ENCODE measurements at regions not wholly inside any gene's neighbourhood (a gene's known extent, or its start where the extent isn't known, plus 50 kb on each side); places are given as distances from the start of the nearest gene placed in this dataset.

DNA sequence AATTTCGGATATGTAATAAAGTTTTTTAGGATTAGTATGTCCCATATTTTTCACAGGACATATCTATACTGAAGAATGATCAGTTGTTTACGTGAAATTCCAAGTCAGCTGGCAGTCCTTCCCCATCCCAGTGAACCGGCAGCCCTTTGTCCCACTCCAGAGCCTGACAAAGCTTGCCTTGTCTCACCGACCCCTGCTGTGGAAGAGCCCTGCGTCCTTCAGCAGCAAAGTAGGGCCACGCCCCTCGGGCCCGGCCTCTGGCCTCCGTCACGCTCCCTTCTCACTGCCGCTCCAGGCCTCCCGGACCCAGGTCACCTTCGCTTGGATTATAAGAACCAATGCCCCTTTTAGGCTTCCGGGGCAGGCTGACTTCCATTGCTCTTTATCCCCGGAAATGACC is 89.8 kb upstream of the TGIF1 start:
- DNase-seq, result no peak

DNA sequence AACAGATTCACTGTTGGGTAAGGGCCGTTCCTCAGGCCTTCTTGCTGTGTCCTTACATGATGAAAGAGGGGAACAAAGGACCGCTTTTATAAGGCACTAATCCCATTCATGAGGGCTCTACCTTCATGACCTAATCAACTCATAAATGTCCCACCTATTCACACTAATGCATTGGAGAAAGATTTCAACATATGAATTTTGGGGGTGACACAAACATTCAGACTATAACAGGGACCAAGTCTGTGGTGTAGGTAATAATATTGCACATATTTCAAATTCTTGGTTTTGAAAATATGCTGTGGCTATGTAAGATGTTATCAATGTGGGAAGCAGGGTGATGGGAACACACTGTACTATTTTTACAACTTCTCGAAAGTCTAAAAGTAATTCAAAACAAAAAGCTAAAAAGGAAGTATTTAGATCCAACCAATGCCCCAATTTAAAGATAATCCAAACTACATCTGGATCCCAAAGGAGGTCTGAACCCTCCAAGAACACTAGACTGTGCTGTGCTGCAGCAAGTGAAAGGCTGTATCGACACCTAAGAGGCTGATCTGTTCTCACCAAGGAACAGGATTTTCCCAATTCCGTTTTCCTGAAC is 82.4 kb upstream of the TGIF1 start:
- DNase-seq, result no peak

DNA sequence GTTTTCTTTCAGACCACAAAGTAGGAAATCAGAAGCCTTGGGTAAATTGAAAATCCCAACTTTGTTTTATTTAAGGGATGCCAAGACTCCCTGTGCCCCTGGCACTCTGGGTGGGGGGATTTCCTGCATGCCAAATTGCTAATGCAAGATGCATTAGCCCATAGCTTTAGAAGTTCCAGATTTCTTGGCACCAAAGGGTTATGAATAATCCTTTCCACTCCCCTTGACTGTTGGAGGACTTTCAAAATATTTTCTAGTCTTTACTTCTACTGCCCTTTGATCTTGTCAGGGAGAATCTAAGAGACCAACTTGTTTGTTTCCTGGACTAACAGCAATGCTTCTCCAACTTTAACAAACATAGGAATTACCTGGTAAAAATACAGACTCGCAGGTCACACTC is 81.8 kb upstream of the TGIF1 start:
- no peak for DNase-seq

DNA sequence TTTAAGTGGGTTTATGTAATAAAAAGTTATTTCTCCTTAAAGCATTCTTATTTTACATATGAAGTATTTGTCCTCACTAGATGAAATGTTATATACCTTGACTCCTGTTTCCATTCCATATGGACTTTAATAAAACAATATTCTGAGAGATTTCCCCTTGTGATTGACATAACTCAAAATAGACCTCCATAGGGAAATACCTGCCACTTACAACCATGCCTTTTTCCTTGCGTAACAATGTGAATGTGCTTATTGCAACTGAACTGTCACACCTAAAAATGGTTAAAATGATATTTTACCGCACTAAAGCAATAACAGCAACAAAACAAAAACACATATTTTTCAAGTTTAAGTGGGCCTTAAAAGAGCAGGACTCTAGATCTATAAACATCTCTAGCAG is 70.3 kb upstream of the TGIF1 start:
- DNase-seq, result no peak

DNA sequence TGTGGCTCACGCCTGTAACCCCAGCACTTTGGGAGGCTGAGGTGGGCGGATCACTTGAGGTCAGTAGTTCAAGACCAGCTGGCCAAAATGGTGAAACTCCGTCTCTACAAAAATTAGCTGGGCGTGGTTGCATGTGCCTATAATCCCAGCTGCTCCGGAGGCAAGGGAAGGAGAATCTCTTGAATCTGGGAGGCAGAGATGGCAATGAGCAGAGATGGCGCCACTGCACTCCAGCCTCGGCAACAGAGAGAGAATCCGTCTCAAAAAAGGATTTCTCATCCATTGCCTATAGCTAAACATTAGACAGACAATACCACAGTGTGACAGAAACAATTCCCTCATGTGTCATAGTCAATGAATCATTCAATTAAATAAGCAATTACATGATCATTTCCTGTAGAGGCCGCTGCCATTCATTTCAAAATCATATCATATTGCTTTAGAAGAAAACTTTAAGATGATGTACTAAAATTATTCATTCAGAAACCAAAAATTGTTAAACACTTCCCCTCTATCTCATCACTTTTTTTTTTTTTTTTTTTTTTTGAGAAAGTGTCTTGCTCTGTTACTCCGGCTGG is 69.5 kb upstream of the TGIF1 start:
- DNase-seq, result no peak

DNA sequence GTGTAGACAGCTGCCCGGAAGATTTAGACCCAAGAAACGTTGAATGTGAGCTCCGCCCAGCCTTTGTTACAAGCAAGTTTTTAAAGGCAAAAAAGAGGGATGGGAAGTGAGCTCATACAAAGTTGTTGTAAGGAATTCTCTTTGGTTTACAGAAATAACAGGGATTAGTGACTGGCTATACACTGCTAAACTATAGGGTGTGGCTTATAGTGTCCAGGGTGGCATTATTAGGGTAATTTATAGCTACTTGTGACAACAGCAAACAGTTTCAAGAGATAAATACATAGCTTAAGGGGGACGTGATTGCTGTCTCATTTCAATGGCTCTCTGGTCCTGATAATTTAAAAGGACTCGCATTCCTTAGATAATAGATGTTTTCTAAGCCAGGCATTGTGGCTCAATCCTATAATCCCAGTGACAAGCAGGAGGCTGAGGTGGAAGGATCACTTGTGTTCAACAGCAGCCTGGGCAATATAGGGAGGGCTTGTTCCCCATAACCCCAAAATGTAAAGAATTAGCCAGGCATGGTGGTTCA is 66.5 kb upstream of the TGIF1 start:
- no peak for DNase-seq

DNA sequence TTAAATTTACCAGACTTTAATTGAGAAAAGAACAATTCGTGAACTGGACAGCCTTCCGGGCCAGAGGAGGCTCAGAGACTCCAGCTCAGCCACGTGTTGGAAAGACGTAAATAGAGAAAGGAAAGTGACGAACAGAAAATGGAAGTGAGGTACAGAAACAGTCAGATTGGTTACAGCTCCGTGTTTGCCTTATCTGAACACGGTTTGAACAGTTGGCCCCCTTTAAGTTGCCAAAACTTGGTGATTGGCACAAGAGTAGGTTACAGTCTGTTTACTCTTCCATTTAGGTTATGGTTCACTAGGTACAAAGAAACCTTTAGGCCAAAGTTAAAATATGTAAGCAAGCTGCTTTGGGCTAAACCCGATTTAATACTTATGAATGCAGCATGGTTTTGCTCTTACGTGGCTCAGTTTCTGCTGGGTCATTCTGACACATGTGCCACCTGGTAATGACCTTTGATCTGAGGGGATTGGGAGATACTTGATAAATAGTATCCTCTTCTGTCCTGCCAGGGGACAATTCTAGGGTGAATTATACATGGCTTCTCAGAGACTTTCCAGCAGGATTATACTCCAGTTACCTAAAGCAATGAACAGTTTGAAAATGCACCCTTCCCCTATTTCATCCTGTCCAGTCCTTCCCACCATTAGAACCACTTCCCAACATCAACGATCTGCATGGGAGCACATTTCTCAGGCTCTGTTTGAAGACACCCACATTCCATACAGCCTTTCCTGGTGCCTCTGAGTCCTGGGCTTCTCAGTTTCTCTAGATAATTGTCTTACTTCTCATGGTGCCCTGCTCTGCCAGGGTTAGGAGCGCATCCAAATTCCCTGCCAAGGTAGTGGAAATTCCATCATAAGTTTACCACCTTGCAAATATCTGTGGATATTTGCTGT is 65.1 kb upstream of the TGIF1 start:
- DNase-seq, result no peak

DNA sequence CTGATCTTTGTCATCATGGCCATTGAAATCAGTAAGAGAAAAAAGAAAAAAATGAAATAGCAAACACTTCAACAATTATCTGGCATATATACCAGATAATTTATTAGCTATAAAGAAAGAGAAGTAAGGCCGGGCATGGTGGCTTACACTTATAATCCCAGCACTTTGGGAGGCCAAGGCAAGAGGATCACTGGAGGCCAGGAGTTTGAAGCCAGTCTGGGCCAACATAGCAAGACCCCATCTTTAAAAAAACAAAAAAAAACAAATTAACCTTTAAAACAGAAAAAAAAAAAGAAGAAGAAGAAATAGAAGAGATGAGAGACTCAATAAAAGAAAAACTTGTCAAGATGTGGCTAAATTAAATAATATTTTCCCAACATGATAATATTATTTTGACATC is 61.6 kb upstream of the TGIF1 start:
- DNase-seq, result no peak

DNA sequence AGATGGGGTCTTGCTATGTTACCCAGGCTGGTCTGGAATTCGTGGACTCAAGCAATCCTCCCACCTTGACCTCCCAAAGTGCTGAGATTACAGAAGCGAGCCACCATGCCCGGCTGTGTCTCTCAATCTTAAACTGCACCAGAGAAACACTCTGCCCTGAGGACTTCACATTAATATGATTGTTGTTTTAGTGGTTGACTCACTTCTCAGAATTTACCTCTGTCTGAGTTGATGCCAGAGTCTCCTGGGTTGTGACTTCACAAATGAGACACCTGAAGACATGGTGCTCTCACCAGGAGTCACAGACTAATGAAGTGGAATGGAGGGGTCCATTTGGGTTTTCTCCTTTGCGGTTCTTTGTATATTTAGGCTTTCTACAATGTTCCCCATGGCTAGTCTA is 61.0 kb upstream of the TGIF1 start:
- no peak for DNase-seq

DNA sequence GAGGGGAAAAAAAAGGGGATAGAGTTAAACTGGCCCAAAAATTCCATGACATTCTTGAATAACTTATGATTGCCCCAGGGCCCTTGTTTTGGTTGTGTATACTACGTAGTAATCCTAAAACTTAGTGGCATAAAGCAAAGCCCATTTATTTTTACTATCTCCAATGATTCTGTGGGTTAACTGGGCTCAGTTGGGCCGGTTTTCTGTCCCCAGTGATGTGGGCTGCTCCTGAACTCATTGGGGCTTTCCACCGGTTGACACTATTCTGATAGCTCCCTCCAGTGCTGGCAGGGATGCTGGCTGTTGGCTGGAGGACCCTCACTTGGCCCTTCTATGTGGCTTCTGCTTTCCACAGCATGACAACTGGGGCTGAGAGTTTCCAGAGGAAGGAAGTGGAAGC is 60.0 kb upstream of the TGIF1 start:
- DNase-seq, result no peak

DNA sequence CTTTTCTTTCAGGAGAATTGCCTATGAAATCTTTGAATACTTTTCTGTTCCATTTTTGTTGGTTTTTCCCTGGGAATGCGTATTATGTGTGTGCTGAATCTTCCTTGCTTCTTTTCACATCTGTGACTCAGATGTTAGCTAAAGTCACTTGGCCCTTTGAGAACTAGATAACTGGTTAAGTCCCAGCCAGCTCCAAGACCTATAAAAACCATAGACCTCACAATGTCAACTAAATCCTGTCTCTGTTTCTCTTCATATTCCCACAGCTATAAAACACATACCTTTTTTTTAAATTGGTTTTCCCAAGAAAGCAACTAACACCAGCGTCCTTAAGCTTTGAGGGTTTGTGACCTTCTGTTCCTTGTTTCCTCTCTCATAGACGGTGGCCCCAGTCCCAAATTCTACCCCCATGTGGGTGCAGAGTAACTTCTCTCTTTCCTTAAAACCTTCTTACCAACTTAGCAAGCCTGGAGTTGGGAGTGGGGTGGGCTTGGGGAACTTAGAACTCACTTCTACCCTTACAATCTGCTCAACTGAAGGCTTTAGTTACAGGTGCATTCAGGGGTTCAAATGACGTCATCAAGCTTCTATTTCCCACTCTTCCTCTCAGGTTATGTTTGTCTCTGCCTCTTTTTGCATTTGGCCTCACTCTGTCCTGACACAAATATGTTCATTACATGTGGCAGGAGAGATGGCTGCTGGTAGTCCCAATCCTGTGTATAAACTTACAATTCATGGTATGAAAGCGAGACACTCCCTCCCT is 58.1 kb upstream of the TGIF1 start:
- DNase-seq, result no peak

DNA sequence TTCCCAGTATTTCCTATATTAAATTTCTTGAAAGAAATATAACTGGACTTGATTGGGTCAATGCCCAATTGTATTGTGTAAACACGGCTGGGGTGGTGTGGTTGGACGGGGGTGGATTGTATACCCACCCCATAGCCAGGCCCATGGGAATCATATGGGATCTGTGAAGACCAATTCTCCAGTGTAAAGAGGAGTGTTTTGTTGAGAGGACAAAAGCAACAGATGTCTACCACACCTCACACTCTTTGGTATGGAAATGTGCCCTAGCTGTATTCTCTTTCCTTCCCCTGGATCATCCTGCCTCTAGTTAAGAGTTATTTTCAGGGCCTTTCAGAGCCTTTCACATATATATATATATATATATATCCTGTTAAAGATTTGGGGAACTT is 57.5 kb upstream of the TGIF1 start:
- no peak for DNase-seq

DNA sequence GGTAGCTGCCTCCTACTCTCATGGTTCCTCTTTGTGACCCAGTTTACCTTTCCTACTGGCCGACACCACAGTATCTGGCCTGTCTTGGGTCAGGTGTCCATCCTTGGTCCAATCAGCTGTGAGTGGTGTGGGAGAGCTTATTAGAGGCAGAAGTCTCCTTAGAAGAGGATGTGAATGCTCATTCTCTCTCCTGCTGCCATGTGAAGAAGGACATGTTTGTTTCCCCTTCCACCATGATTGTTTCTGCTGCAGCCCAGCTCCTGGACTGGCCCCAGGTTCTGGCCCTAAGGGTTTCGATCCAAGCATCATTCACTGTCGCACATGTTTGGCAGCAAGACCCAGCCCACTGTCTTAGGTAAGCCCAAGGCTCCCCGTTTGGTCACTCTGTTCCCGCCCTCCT is 55.3 kb upstream of the TGIF1 start:
- no peak for DNase-seq

DNA sequence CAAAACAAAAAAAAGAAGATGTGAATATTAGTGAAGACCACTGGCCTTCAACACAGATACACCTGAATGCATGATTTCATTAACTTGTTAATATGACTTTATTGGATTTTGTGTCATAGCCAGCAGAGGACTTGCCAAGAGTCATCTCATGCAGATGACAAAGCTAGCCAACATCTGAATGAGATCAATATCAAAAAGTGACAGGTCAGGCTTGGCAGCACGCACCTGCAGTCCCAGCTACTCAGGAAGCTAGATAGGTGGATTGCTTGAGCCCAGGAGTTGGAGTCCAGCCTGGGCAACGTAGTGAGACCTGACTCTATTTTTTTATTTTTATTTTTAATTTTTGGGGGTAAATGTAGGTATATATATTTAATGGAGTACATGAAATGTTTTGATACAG is 54.5 kb upstream of the TGIF1 start:
- no peak for DNase-seq

DNA sequence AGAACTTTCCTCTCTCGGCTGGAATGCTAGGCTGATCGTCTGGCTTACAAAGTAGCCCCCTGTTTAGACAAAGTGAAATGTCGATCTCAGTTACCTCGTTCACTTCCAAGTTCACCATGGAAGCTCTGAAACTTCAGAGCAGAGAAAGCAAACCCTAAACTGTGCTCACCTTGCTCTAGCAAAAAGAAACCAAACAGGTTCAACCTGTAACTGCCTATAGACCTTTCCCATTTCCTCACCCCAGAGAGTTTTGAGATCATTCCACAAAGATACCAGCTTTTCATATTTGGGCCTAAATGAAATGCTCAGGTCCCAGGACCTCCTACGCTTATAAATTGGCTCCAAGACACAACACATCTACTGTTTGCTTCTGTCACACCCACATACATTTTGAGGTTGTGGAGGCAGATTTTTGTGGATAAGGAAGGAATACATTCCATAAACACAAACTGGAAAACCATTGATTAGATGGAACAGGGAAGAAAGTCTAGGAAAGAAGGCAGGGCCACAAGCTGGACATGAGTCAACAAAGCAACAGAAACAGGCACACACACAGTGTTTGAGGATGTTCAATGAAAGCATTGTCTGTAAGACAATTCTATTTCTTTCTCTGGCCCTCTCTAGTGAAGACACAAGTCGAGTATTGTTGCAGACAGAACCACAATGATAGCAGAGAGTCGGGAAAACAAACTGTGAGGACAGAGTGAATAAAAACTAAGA is 52.8 kb upstream of the TGIF1 start:
- DNase-seq, result no peak

DNA sequence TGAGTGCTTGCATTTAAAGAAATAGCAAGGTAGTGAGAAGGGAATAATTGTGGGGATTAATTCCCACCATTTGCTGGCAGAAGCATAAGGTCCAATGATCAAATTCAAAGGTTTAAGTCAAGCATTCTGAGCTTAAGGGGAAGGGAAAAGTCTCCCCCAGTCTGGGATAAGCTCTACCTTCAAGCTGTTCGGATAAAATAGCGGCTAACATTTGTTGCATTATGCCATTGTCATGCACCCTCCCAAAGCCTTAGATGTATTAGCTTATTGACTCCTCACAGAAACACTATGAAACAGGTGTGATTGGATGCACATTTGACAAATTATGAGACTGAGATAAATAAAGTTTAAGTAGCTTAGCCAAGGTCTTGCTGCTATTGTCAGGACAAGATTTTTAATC is 52.2 kb upstream of the TGIF1 start:
- no peak for DNase-seq
